ENCODE measurements at regions not wholly inside any gene's neighbourhood (a gene's known extent, or its start where the extent isn't known, plus 50 kb on each side); places are given as distances from the start of the nearest gene placed in this dataset.

- H3K9me3 Mint-ChIP-seq = no peaks in the 10 kb centered on the region
- ATAC-seq (no peak), DNase-seq (no peak)
- H3K27ac Mint-ChIP-seq = no peak overlapping the region
- H3K4me1 Mint-ChIP-seq (ENCODE audit: low read depth) = peaks cover 3% of the 10 kb centered on the region
- no peak for TF ChIP-seq CTCF (IDR thresholded peaks at IDR 0.05)
- intact Hi-C loops (cut with micrococcal nuclease) = no loop called here
- no peaks in the 10 kb centered on the region for H3K36me3 Mint-ChIP-seq (ENCODE audit: low read depth)
- no peak overlapping the region for H3K4me3 Mint-ChIP-seq
- POLR2A ChIA-PET = no interaction called here
- H3K27me3 Mint-ChIP-seq = peaks cover 2% of the 10 kb centered on the region
- CTCF ChIA-PET = interaction anchor here (1.0 kb wide), 1 partner anchor 236 kb away, joined by 3 read pairs; no protein-coding TSS in a partner anchor
Observed at GRCh38 chr2:44107974-44108373, 60.7 kb upstream of the PPM1B start.

GRCh38 chr2:44109166-44109565 is 59.5 kb upstream of the PPM1B start:
- Mint-ChIP-seq H3K4me3 (no peak overlapping the region), H3K9me3 (no peaks in the 10 kb centered on the region), H3K27me3 (peaks cover 2% of the 10 kb centered on the region), H3K4me1 (ENCODE audit: low read depth) (peaks cover 3% of the 10 kb centered on the region), H3K36me3 (ENCODE audit: low read depth) (no peaks in the 10 kb centered on the region), H3K27ac (no peak overlapping the region)
- ChIA-PET CTCF (interaction anchor here (1.0 kb wide), 1 partner anchor 234 kb away, joined by 3 read pairs; no protein-coding TSS in a partner anchor), POLR2A (no interaction called here)
- TF ChIP-seq CTCF (IDR thresholded peaks at IDR 0.05) = no peak
- intact Hi-C loops (cut with micrococcal nuclease) = no loop called here
- no peak for ATAC-seq
- no peak for DNase-seq

- POLR2A ChIA-PET = no interaction called here
- CTCF ChIA-PET = no interaction called here
- Mint-ChIP-seq H3K27me3 (peaks cover 2% of the 10 kb centered on the region), H3K36me3 (ENCODE audit: low read depth) (no peaks in the 10 kb centered on the region), H3K9me3 (no peaks in the 10 kb centered on the region), H3K27ac (no peak overlapping the region), H3K4me1 (ENCODE audit: low read depth) (no peaks in the 10 kb centered on the region), H3K4me3 (no peak overlapping the region)
- DNase-seq (no peak), ATAC-seq (no peak)
- intact Hi-C loops (cut with micrococcal nuclease) = no loop called here
- no peak for TF ChIP-seq CTCF (IDR thresholded peaks at IDR 0.05)
Observed at GRCh38 chr2:44110444-44110843, 58.2 kb upstream of the PPM1B start.

- Mint-ChIP-seq H3K36me3 (ENCODE audit: low read depth) (no peaks in the 10 kb centered on the region), H3K4me3 (no peak overlapping the region), H3K27ac (no peak overlapping the region), H3K9me3 (no peaks in the 10 kb centered on the region), H3K27me3 (peaks cover 2% of the 10 kb centered on the region), H3K4me1 (ENCODE audit: low read depth) (peaks cover 3% of the 10 kb centered on the region)
- ATAC-seq (no peak), DNase-seq (no peak)
- ChIA-PET CTCF (no interaction called here), POLR2A (no interaction called here)
- no peak for TF ChIP-seq CTCF (IDR thresholded peaks at IDR 0.05)
- intact Hi-C loops (cut with micrococcal nuclease) = no loop called here
Observed at GRCh38 chr2:44112096-44112495, 56.6 kb upstream of the PPM1B start.

GRCh38 chr2:44116319-44116718 is 52.4 kb upstream of the PPM1B start:
- ATAC-seq = no peak
- ChIA-PET CTCF (interaction anchor here (2.0 kb wide), 1 partner anchor 29 kb away, joined by 6 read pairs; no protein-coding TSS in a partner anchor), POLR2A (no interaction called here)
- Mint-ChIP-seq H3K27me3 (no peaks in the 10 kb centered on the region), H3K4me1 (ENCODE audit: low read depth) (peaks cover 17% of the 10 kb centered on the region), H3K9me3 (no peaks in the 10 kb centered on the region), H3K36me3 (ENCODE audit: low read depth) (no peaks in the 10 kb centered on the region), H3K4me3 (no peak overlapping the region), H3K27ac (no peak overlapping the region)
- DNase-seq = no peak
- TF ChIP-seq CTCF (IDR thresholded peaks at IDR 0.05) = no peak
- intact Hi-C loops (cut with micrococcal nuclease) = no loop called here
